T-cell (primary cell): ENCODE measurements at regions not wholly inside any gene's neighbourhood (a gene's known extent, or its start where the extent isn't known, plus 50 kb on each side); places are given as distances from the start of the nearest gene placed in this dataset.

Source experiments
- ATAC-seq, 4 experiments: fragments of 200-7000 bp in 3 of 4; fragments of 150-1000 bp in 1 of 4; cut with Tn5 transposase; replicated peaks in 1 of 4; 1 replicate in 3 of 4; 2 replicates in 1 of 4; pipeline ENCODE4 v1.10.0; 2021; ENCODE audit warnings: moderate library complexity in 3 of 4, mild to moderate bottlenecking in 2 of 4, moderate number of reproducible peaks in 1 of 4
- CTCF ChIA-PET, 2 donors: fragments of 300-600 bp; sonication (Branson Sonifier 250); formaldehyde crosslinking; loops; one replicate each; lab custom pipeline; 2022; ENCODE audit warnings: antibody characterized with exemption in 2 of 2; lab: Charles Lee
- POLR2A ChIA-PET, 2 donors: fragments of 300-600 bp; sonication (Branson Sonifier 250); formaldehyde crosslinking; loops; one replicate each; lab custom pipeline; 2022; ENCODE audit warnings: antibody characterized with exemption in 2 of 2; lab: Charles Lee
- DNase-seq, 35 experiments: peaks; one replicate each; pipeline versions ENCODE4 v3.0.0 to v3.0.0-alpha.2; 2013 to 2023
- H3K27ac ChIP-seq: one replicate; pipeline ENCODE4 v1.5.1; 2013; ENCODE audit warnings: low read length
- H3K27me3 ChIP-seq, 2 experiments: replicated peaks in 1 of 2; 1 replicate in 1 of 2; 2 replicates in 1 of 2; pipeline versions ENCODE4 v1.6.1 to v1.7.0; 2013; ENCODE audit warnings: low read length in 1 of 2, mixed read lengths in 1 of 2; ENCODE audit not compliant: control insufficient read depth in 2 of 2, insufficient read depth in 2 of 2; ENCODE audit errors: extremely low read depth in 1 of 2
- H3K36me3 ChIP-seq, 2 donors: 1 replicate in 1 of 2; 2 replicates in 1 of 2; pipeline versions ENCODE4 v1.6.1 to v1.7.0; 2013; ENCODE audit warnings: low read length in 1 of 2; ENCODE audit not compliant: control insufficient read depth in 2 of 2, insufficient read depth in 1 of 2; ENCODE audit errors: extremely low read depth in 1 of 2
- H3K4me1 ChIP-seq, 2 experiments: 1 replicate in 1 of 2; 2 replicates in 1 of 2; pipeline versions ENCODE4 v1.6.1 to v1.7.0; 2013; ENCODE audit warnings: low read length in 2 of 2, mixed read lengths in 1 of 2; ENCODE audit not compliant: insufficient read depth in 2 of 2, control insufficient read depth in 1 of 2; ENCODE audit errors: extremely low read depth in 1 of 2
- H3K4me3 ChIP-seq, 2 donors: 1 replicate in 1 of 2; 2 replicates in 1 of 2; pipeline versions ENCODE4 v1.5.1 to v1.7.0; 2013; ENCODE audit warnings: mild to moderate bottlenecking in 2 of 2, low read length in 1 of 2, moderate library complexity in 1 of 2; ENCODE audit not compliant: control insufficient read depth in 1 of 2; ENCODE audit errors: extremely low read depth in 1 of 2
- H3K9me3 ChIP-seq: 2 replicates; pipeline ENCODE4 v1.7.0; 2013
- H3K27ac Mint-ChIP-seq, 2 donors: one replicate each; pipeline ENCODE4 v1.8.0; 2020 to 2021; ENCODE audit warnings: mild to moderate bottlenecking in 2 of 2, mixed read lengths in 2 of 2
- H3K27me3 Mint-ChIP-seq, 2 donors: one replicate each; pipeline ENCODE4 v1.8.0; 2021 to 2022; ENCODE audit warnings: mixed read lengths in 2 of 2
- H3K36me3 Mint-ChIP-seq: one replicate; pipeline ENCODE4 v1.8.0; 2021; ENCODE audit warnings: mixed read lengths
- H3K4me1 Mint-ChIP-seq, 3 donors: one replicate each; pipeline ENCODE4 v1.8.0; 2020 to 2022; ENCODE audit warnings: mixed read lengths in 3 of 3, mild to moderate bottlenecking in 1 of 3
- H3K4me3 Mint-ChIP-seq, 3 donors: one replicate each; pipeline ENCODE4 v1.8.0; 2020 to 2022; ENCODE audit warnings: mild to moderate bottlenecking in 3 of 3, mixed read lengths in 3 of 3, moderate library complexity in 3 of 3
- H3K9me3 Mint-ChIP-seq, 3 donors: one replicate each; pipeline ENCODE4 v1.8.0; 2020 to 2022; ENCODE audit warnings: mixed read lengths in 3 of 3
- WGBS: methylation state at CpG from one replicate; pipeline ENCODE4 v1.1.5; 2013; ENCODE audit warnings: missing lambda C conversion rate; ENCODE audit not compliant: insufficient coverage; 5-methylcytosine and 5-hydroxymethylcytosine counted together

DNA sequence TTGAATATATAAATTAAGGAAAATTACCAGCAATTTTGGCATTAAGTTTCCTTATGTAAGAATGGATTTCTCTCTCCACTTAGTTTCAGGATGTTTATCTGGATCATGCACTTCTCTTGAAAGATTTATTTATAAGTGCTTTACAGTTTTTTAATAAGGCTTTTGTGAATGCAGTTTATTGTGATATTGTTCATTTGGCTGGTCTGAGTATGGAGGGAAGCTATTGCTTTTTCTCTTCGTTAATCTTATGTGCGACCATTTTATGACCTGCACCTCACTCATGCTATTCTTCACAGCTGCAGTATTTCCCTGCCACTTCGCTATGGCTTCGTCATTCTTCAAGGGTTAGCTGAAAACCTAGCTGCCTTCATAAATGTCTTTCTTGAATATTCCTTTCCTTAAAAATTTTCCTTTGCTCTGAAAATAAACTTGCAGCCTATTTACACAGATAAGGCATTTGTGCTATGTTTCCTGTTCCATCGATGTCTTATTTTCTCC, 233.4 kb downstream of the SOCS6 start:
- Histone ChIP-seq H3K4me1 (no peaks in the 10 kb centered on the region), H3K4me3 (no peak overlapping the region), H3K27me3 (no peaks in the 10 kb centered on the region), H3K9me3 (peaks cover 2% of the 10 kb centered on the region), H3K27ac (no peak overlapping the region), H3K36me3 (no peaks in the 10 kb centered on the region)
- 83% methylated on average over 2 of the region's 5 CpGs for WGBS
- no peaks in the 10 kb centered on the region for H3K27me3 Mint-ChIP-seq
- peaks cover 0 to 5% (median 2%) of the 10 kb centered on the region in 3 donors for H3K9me3 Mint-ChIP-seq
- DNase-seq: no peak
- no peak overlapping the region for H3K4me3 Mint-ChIP-seq
- H3K4me1 Mint-ChIP-seq: no peaks in the 10 kb centered on the region
- POLR2A ChIA-PET: no interaction called here
- no peak for ATAC-seq
- no peaks in the 10 kb centered on the region for H3K36me3 Mint-ChIP-seq
- no peak overlapping the region for H3K27ac Mint-ChIP-seq
- CTCF ChIA-PET: no interaction called here

GRCh38 chr18:70520867-70521266, 232.0 kb downstream of the SOCS6 start:
- ATAC-seq (no peak), DNase-seq (no peak)
- Histone ChIP-seq H3K36me3 (no peaks in the 10 kb centered on the region), H3K9me3 (no peaks in the 10 kb centered on the region), H3K4me3 (no peak overlapping the region), H3K27ac (no peak overlapping the region), H3K4me1 (no peaks in the 10 kb centered on the region), H3K27me3 (no peaks in the 10 kb centered on the region)
- ChIA-PET CTCF (interaction anchor here in 1 of 2 donors (0.6 kb wide), 1 partner anchor 730 kb away, joined by 4 read pairs; no protein-coding TSS in a partner anchor), POLR2A (no interaction called here)
- Mint-ChIP-seq H3K27me3 (no peaks in the 10 kb centered on the region), H3K4me1 (no peaks in the 10 kb centered on the region), H3K36me3 (no peaks in the 10 kb centered on the region), H3K4me3 (no peak overlapping the region), H3K27ac (no peak overlapping the region), H3K9me3 (no peaks in the 10 kb centered on the region)
- WGBS: no CpG with 5 or more reads among the region's 1 CpG

DNA sequence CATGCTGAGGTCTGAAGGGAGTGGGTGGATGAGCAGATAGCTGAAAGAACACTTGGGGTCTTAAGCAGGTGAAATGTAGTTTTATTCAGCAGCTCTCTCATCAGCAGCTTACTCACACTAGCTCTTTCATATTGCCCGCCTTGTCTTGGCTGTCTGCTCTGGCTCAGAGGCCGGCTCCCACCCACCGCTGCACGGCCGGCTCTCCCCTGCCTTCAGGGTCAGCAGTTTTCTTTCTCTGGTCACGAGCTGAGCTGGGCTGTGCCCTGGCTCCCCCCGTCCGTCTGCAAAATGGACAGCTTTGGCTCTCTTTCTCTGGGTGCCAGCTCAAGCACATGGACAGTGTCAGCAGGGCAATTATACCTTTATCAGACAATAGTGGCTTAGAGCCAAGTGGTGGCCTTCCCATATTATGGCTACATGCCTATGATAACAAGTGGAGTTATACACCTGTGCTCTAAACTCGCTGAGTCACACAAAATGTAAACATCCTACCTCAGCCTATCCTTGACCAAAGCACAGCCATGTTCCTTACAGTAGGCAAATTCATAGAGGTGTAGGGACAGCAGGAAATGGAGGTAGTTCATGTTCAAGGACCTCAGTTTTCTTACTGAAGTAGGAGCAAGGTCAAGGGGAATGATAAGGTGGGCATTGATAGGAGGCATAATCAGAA, 224.8 kb downstream of the SOCS6 start:
- Mint-ChIP-seq H3K4me1 (no peaks in the 10 kb centered on the region), H3K4me3 (no peak overlapping the region), H3K9me3 (peaks cover 0 to 6% (median 0%) of the 10 kb centered on the region in 3 donors), H3K36me3 (no peaks in the 10 kb centered on the region), H3K27ac (no peak overlapping the region), H3K27me3 (no peaks in the 10 kb centered on the region)
- ChIA-PET CTCF (no interaction called here), POLR2A (no interaction called here)
- Histone ChIP-seq H3K36me3 (no peaks in the 10 kb centered on the region), H3K9me3 (no peaks in the 10 kb centered on the region), H3K4me1 (no peaks in the 10 kb centered on the region), H3K4me3 (no peak overlapping the region), H3K27me3 (no peaks in the 10 kb centered on the region), H3K27ac (no peak overlapping the region)
- DNase-seq (no peak), ATAC-seq (no peak)
- 84% methylated on average over 8 of the region's 9 CpGs for WGBS

DNA sequence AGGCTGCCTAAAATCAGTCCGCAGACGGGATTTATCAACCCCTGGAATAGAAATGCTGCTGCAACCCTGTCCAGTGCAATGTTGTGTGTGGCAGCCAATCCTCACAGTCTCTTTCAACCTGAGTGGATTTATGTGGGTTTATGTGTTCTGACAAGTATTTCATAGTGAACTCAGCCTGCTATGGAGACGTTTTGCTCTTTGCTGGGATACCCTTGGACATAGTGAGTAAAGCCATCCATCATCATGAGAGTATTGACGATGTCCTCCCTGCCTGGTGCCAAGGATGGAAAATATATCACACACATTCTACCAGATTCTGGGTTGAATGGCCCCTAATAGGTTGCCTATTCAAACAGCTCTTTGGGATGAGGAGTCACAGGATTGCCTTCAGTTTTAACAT, 219.1 kb downstream of the SOCS6 start:
- Mint-ChIP-seq H3K27ac (no peak overlapping the region), H3K27me3 (peaks cover 0 to 11% of the 10 kb centered on the region in 2 donors), H3K4me3 (no peak overlapping the region), H3K36me3 (no peaks in the 10 kb centered on the region), H3K4me1 (no peaks in the 10 kb centered on the region), H3K9me3 (peaks cover 0 to 6% (median 0%) of the 10 kb centered on the region in 3 donors)
- H3K4me1 ChIP-seq: no peaks in the 10 kb centered on the region
- no peaks in the 10 kb centered on the region for H3K27me3 ChIP-seq
- H3K4me3 ChIP-seq: no peak overlapping the region
- ChIA-PET CTCF (interaction anchor here in 1 of 2 donors (1.1 kb wide), 1 partner anchor 17 kb away, joined by 4 read pairs; no protein-coding TSS in a partner anchor), POLR2A (no interaction called here)
- no peak for ATAC-seq
- H3K9me3 ChIP-seq: no peaks in the 10 kb centered on the region
- no peak for DNase-seq
- no peak overlapping the region for H3K27ac ChIP-seq
- H3K36me3 ChIP-seq: no peaks in the 10 kb centered on the region
- WGBS: no CpG with 5 or more reads among the region's 4 CpGs

DNA sequence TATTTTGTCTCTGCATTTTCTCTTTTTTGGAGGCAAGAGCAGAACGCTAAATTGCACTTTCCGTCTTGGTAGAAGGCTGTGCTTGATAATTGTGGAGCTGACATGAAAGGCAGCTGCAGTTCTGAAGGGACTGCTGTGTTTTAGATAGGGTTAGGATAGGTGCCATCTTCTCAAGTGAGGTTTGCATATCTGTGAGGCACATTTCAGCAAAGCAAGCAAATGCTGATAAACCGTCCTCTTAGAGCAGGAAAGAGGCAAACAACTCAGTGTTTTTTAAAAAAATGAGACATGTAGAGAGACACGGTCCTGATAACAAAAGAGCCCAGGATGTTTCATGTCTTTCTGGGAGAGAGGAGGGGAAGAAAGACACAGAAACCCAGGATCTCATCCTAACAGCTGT, 217.7 kb downstream of the SOCS6 start:
- peaks cover 0 to 11% of the 10 kb centered on the region in 2 donors for H3K27me3 Mint-ChIP-seq
- POLR2A ChIA-PET: no interaction called here
- Histone ChIP-seq H3K4me1 (no peaks in the 10 kb centered on the region), H3K36me3 (no peaks in the 10 kb centered on the region), H3K27me3 (no peaks in the 10 kb centered on the region), H3K9me3 (no peaks in the 10 kb centered on the region), H3K27ac (no peak overlapping the region), H3K4me3 (no peak overlapping the region)
- CTCF ChIA-PET: interaction anchor here in 1 of 2 donors (1.9 kb wide), 1 partner anchor 10 kb away, joined by 5 read pairs; no protein-coding TSS in a partner anchor
- 91% methylated on average over 4 of the region's 4 CpGs for WGBS
- no peak for DNase-seq
- no peak overlapping the region for H3K4me3 Mint-ChIP-seq
- H3K27ac Mint-ChIP-seq: no peak overlapping the region
- no peaks in the 10 kb centered on the region for H3K36me3 Mint-ChIP-seq
- H3K4me1 Mint-ChIP-seq: no peaks in the 10 kb centered on the region
- no peak for ATAC-seq
- peaks cover 0 to 5% (median 0%) of the 10 kb centered on the region in 3 donors for H3K9me3 Mint-ChIP-seq

DNA sequence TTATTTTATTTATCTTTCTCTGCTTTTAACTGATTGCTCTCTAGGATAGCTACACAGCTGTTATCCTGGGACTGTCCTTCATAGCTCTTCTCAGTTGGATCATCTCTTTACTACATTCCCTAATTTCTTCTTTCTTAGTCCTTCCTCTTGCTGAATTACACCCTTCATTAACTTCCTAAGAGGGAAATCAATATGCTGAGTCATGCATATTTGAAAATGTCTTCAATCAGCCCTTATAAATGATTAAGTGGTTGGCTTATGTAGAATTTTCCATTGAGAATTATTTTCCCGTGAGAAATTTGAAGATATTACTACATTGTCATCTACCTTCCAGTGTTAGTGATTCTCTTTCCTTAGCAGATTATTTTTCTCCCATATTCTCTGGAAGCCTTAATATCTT, 214.2 kb downstream of the SOCS6 start:
- ChIA-PET CTCF (no interaction called here), POLR2A (no interaction called here)
- WGBS: no CpG with 5 or more reads among the region's 1 CpG
- Histone ChIP-seq H3K4me3 (no peak overlapping the region), H3K4me1 (no peaks in the 10 kb centered on the region), H3K36me3 (no peaks in the 10 kb centered on the region), H3K27me3 (no peaks in the 10 kb centered on the region), H3K27ac (no peak overlapping the region), H3K9me3 (no peaks in the 10 kb centered on the region)
- no peak for ATAC-seq
- Mint-ChIP-seq H3K4me1 (peaks cover 0 to 2% (median 0%) of the 10 kb centered on the region in 3 donors), H3K4me3 (no peak overlapping the region), H3K27me3 (peaks cover 0 to 11% of the 10 kb centered on the region in 2 donors), H3K36me3 (no peaks in the 10 kb centered on the region), H3K27ac (no peak overlapping the region), H3K9me3 (no peaks in the 10 kb centered on the region)
- DNase-seq: no peak
